Spleen (tissue), 11 donors: ENCODE measurements at regions not wholly inside any gene's neighbourhood (a gene's known extent, or its start where the extent isn't known, plus 50 kb on each side); places are given as distances from the start of the nearest gene placed in this dataset.
A peak's percentile ranks its signal among the peaks of the same experiment; 100 is the strongest.
"Not testable (repeated sequence)": the region's sequence is repeated elsewhere in the genome, so short reads cannot be mapped to it uniquely, and the experiment has no call there.

Experiments used
- DNase-seq: peaks from one replicate; pipeline ENCODE4 v3.0.0-alpha.2; 2020
- H3K27ac ChIP-seq, 8 donors: fragments of 200-600 bp; sonication (generic) in 7 of 8; 1 replicate in 4 of 8; 2 replicates in 4 of 8; pipeline versions ENCODE4 v1.5.0 to v1.8.0; 2016 to 2021; ENCODE audit warnings: inconsistent platforms in 4 of 8, mild to moderate bottlenecking in 4 of 8, moderate library complexity in 1 of 8
- H3K27me3 ChIP-seq, 7 donors: fragments of 200-600 bp; sonication (generic) in 6 of 7; replicated peaks in 1 of 7; 1 replicate in 4 of 7; 2 replicates in 3 of 7; pipeline versions ENCODE4 v1.5.0 to v1.8.0; 2016 to 2021; ENCODE audit warnings: inconsistent platforms in 3 of 7, mild to moderate bottlenecking in 1 of 7
- H3K36me3 ChIP-seq, 6 donors: fragments of 200-600 bp; sonication (generic) in 5 of 6; 1 replicate in 4 of 6; 2 replicates in 2 of 6; pipeline versions ENCODE4 v1.5.0 to v1.8.0; 2016 to 2021; ENCODE audit warnings: inconsistent platforms in 2 of 6
- H3K4me1 ChIP-seq, 6 donors: fragments of 200-600 bp; sonication (generic) in 5 of 6; 1 replicate in 3 of 6; 2 replicates in 3 of 6; pipeline versions ENCODE4 v1.5.0 to v1.8.0; 2016 to 2021; ENCODE audit warnings: inconsistent platforms in 3 of 6
- H3K4me3 ChIP-seq, 8 donors: fragments of 200-600 bp; sonication (generic) in 7 of 8; 1 replicate in 4 of 8; 2 replicates in 4 of 8; pipeline versions ENCODE4 v1.5.0 to v1.8.0; 2016 to 2021; ENCODE audit warnings: inconsistent platforms in 4 of 8, mild to moderate bottlenecking in 4 of 8, moderate library complexity in 2 of 8
- H3K9me3 ChIP-seq, 8 donors: fragments of 200-600 bp; sonication (generic) in 7 of 8; 1 replicate in 4 of 8; 2 replicates in 4 of 8; pipeline versions ENCODE4 v1.5.0 to v1.8.0; 2016 to 2021; ENCODE audit warnings: inconsistent platforms in 4 of 8
- CTCF ChIP-seq, 11 experiments: fragments of 200-600 bp in 7 of 11; fragments of 450-650 bp in 4 of 11; sonication (generic) in 4 of 11; IDR thresholded peaks in 8 of 11; conservative IDR thresholded peaks in 3 of 11; 1 replicate in 7 of 11; 2 replicates in 4 of 11; pipeline versions ENCODE4 v1.4.0 to v1.8.0; 2016 to 2021; ENCODE audit warnings: antibody characterized with exemption in 11 of 11, inconsistent platforms in 4 of 11, mild to moderate bottlenecking in 1 of 11
- POLR2A ChIP-seq, 3 donors: fragments of 450-650 bp; IDR thresholded peaks; one replicate each; pipeline ENCODE4 v1.5.1; 2017; ENCODE audit warnings: antibody characterized with exemption in 3 of 3, mild to moderate bottlenecking in 1 of 3
- POLR2AphosphoS5 ChIP-seq, 3 donors: sonication (generic); formaldehyde crosslinking; IDR thresholded peaks; one replicate each; pipeline ENCODE4 v1.5.1; 2017; ENCODE audit warnings: antibody characterized with exemption in 3 of 3
- WGBS, 5 donors: extraction: QIAGEN DNeasy Blood & Tissue Kit in 3 of 5; methylation state at CpG; one replicate each; pipeline versions ENCODE4 v1.1.5 to v1.1.7; 2013 to 2018; 5-methylcytosine and 5-hydroxymethylcytosine counted together
- intact Hi-C: fragments of 100-400 bp; cut with DNase I; formaldehyde crosslinking; loops from one replicate; pipeline ENCODE4 v1.15.0; 2023; ENCODE audit warnings: low total_unique reads
- donor health status: healthy with polysubstance abuse.
- donor health status: DM: no; HTN: no; CAD: no; lungs with moderate emphysema.
- donor health status: DM: no; HTN: no; CAD: no.
- donor health status: Bipolar disorder and iron deficiency.
- donor health status: healthy.
- donor health status: DM: no; HTN: no; CAD: no.
- donor health status: DM: yes; HTN: yes; CAD: no.

GRCh38 chr11:48649064-48649463 is 160.5 kb downstream of the OR4A47 start:
- H3K36me3 ChIP-seq, H3K27ac ChIP-seq, H3K4me1 ChIP-seq, intact Hi-C loops, H3K4me3 ChIP-seq, DNase-seq, H3K27me3 ChIP-seq: not testable (repeated sequence)
- H3K9me3 ChIP-seq, result peaks cover 0 to 78% (median 62%) of the 10 kb centered on the region in 8 donors
- 91 to 96% (median 94%) methylated on average over 3 of the region's 3 CpGs for WGBS, 5 donors

- intact Hi-C loops, result no loop called here
- Histone ChIP-seq H3K27ac (no peak overlapping the region), H3K9me3 (peaks cover 3 to 100% (median 98%) of the 10 kb centered on the region in 8 donors), H3K4me3 (no peak overlapping the region), H3K36me3 (no peaks in the 10 kb centered on the region), H3K27me3 (no peaks in the 10 kb centered on the region), H3K4me1 (no peaks in the 10 kb centered on the region)
- TF ChIP-seq CTCF (IDR thresholded peaks at IDR 0.05 in 8 of 11, conservative IDR thresholded peaks at IDR 0.05 in 3 of 11) (no peak), POLR2AphosphoS5 (IDR thresholded peaks at IDR 0.05) (no peak), POLR2A (IDR thresholded peaks at IDR 0.05) (no peak)
- DNase-seq, result no peak
- WGBS, 5 donors, result 75 to 95% (median 81%) methylated on average over 1 of the region's 1 CpG
Measured at GRCh38 chr11:48669146-48669545, 180.6 kb downstream of the OR4A47 start.

- peaks cover 3 to 88% (median 79%) of the 10 kb centered on the region in 8 donors for H3K9me3 ChIP-seq
Measured at GRCh38 chr11:48675945-48676344, 187.4 kb downstream of the OR4A47 start.

GRCh38 chr11:48683226-48683720 is 194.7 kb downstream of the OR4A47 start:
- Histone ChIP-seq H3K27ac (no peak overlapping the region), H3K36me3 (no peaks in the 10 kb centered on the region), H3K9me3 (peaks cover 2 to 76% (median 49%) of the 10 kb centered on the region in 8 donors), H3K4me3 (no peak overlapping the region), H3K4me1 (no peaks in the 10 kb centered on the region), H3K27me3 (no peaks in the 10 kb centered on the region)
- peak; percentile 16 for DNase-seq
- WGBS, 5 donors, result 46 to 53% (median 52%) methylated on average over 2 to 5 of the region's 5 CpGs
- intact Hi-C loops, result no loop called here
- no peak for TF ChIP-seq POLR2AphosphoS5 (IDR thresholded peaks at IDR 0.05)
- no peak for TF ChIP-seq POLR2A (IDR thresholded peaks at IDR 0.05)
- no peak for TF ChIP-seq CTCF (IDR thresholded peaks at IDR 0.05 in 8 of 11, conservative IDR thresholded peaks at IDR 0.05 in 3 of 11)

More at GRCh38 chr11:48675945-48676344, 187.4 kb downstream of the OR4A47 start:
- no peak for DNase-seq
- Histone ChIP-seq H3K36me3 (no peaks in the 10 kb centered on the region), H3K27ac (no peak overlapping the region), H3K4me3 (no peak overlapping the region), H3K4me1 (no peaks in the 10 kb centered on the region), H3K27me3 (no peaks in the 10 kb centered on the region)
- WGBS, 5 donors, result 81 to 89% (median 85%) methylated on average over 3 of the region's 3 CpGs
- no peak for TF ChIP-seq POLR2AphosphoS5 (IDR thresholded peaks at IDR 0.05)
- no peak for TF ChIP-seq CTCF (IDR thresholded peaks at IDR 0.05 in 8 of 11, conservative IDR thresholded peaks at IDR 0.05 in 3 of 11)
- no peak for TF ChIP-seq POLR2A (IDR thresholded peaks at IDR 0.05)
- intact Hi-C loops, result no loop called here

GRCh38 chr11:48729503-48729902 is 240.9 kb downstream of the OR4A47 start:
- WGBS, 5 donors, result 57 to 78% (median 68%) methylated on average over 5 of the region's 5 CpGs
- H3K27me3 ChIP-seq, H3K27ac ChIP-seq, H3K4me1 ChIP-seq, H3K36me3 ChIP-seq, H3K4me3 ChIP-seq, intact Hi-C loops: not testable (repeated sequence)
- peak; percentile 35 for DNase-seq
- H3K9me3 ChIP-seq, result peaks cover under 1 to 91% (median 77%) of the 10 kb centered on the region in 8 donors

GRCh38 chr11:48750081-48750480 is 233.6 kb downstream of the TRIM51G start:
- peaks cover 0 to 54% (median 42%) of the 10 kb centered on the region in 8 donors for H3K9me3 ChIP-seq
- H3K4me1 ChIP-seq, H3K27ac ChIP-seq, H3K4me3 ChIP-seq, H3K36me3 ChIP-seq, intact Hi-C loops, H3K27me3 ChIP-seq: not testable (repeated sequence)
- 81 to 90% (median 86%) methylated on average over 10 of the region's 10 CpGs for WGBS, 5 donors
- DNase-seq, result peak; percentile 20
